ENCODE measurements at regions not wholly inside any gene's neighbourhood (a gene's known extent, or its start where the extent isn't known, plus 50 kb on each side); places are given as distances from the start of the nearest gene placed in this dataset.

- peak; percentile 54 for DNase-seq (ENCODE audit: low read depth)
Observed at GRCh38 chr4:31918891-31919290, 1198.7 kb downstream of the PCDH7 start.

- no peak for DNase-seq (ENCODE audit: low read depth)
Observed at GRCh38 chr4:31923634-31924033, 1203.5 kb downstream of the PCDH7 start.

GRCh38 chr4:31929676-31930345 is 1209.6 kb downstream of the PCDH7 start:
- no peak for DNase-seq (ENCODE audit: low read depth)

GRCh38 chr4:31946456-31946855 is 1226.3 kb downstream of the PCDH7 start:
- DNase-seq (ENCODE audit: low read depth): no peak

- DNase-seq (ENCODE audit: low read depth): peak; percentile 23
Observed at GRCh38 chr4:31947101-31947500, 1226.9 kb downstream of the PCDH7 start.

GRCh38 chr4:31949045-31949444 is 1228.9 kb downstream of the PCDH7 start:
- DNase-seq (ENCODE audit: low read depth): no peak

GRCh38 chr4:31955346-31955745 is 1235.2 kb downstream of the PCDH7 start:
- no peak for DNase-seq (ENCODE audit: low read depth)

- no peak for DNase-seq (ENCODE audit: low read depth)
Observed at GRCh38 chr4:31959972-31960371, 1239.8 kb downstream of the PCDH7 start.

GRCh38 chr4:31964685-31965084 is 1244.5 kb downstream of the PCDH7 start:
- DNase-seq (ENCODE audit: low read depth): no peak

- no peak for DNase-seq (ENCODE audit: low read depth)
Observed at GRCh38 chr4:31968842-31969241, 1248.7 kb downstream of the PCDH7 start.

- DNase-seq (ENCODE audit: low read depth): no peak
Observed at GRCh38 chr4:31974490-31975002, 1254.4 kb downstream of the PCDH7 start.

GRCh38 chr4:31979988-31980387 is 1259.8 kb downstream of the PCDH7 start:
- no peak for DNase-seq (ENCODE audit: low read depth)

GRCh38 chr4:31983246-31983645 is 1263.1 kb downstream of the PCDH7 start:
- DNase-seq (ENCODE audit: low read depth): no peak

GRCh38 chr4:31983677-31984076 is 1263.5 kb downstream of the PCDH7 start:
- no peak for DNase-seq (ENCODE audit: low read depth)

GRCh38 chr4:31984872-31985271 is 1264.7 kb downstream of the PCDH7 start:
- peak; percentile 36 for DNase-seq (ENCODE audit: low read depth)

- DNase-seq (ENCODE audit: low read depth): peak; percentile 85
Observed at GRCh38 chr4:31995943-31996901, 1276.1 kb downstream of the PCDH7 start.

GRCh38 chr4:31998807-31999206 is 1278.6 kb downstream of the PCDH7 start:
- DNase-seq (ENCODE audit: low read depth): peak; percentile 24

GRCh38 chr4:31999848-32000247 is 1279.7 kb downstream of the PCDH7 start:
- DNase-seq (ENCODE audit: low read depth): no peak

GRCh38 chr4:32000846-32001488 is 1280.8 kb downstream of the PCDH7 start:
- DNase-seq (ENCODE audit: low read depth): no peak

- no peak for DNase-seq (ENCODE audit: low read depth)
Observed at GRCh38 chr4:32002037-32002747, 1282.0 kb downstream of the PCDH7 start.

- no peak for DNase-seq (ENCODE audit: low read depth)
Observed at GRCh38 chr4:32003548-32003947, 1283.4 kb downstream of the PCDH7 start.
